ENCODE measurements at regions not wholly inside any gene's neighbourhood (a gene's known extent, or its start where the extent isn't known, plus 50 kb on each side); places are given as distances from the start of the nearest gene placed in this dataset.

GRCh38 chr20:24727795-24728194, 221.3 kb upstream of the CST7 start:
- peaks cover 0 to 2% (median 0%) of the 10 kb centered on the region in 7 donors for H3K9me3 Mint-ChIP-seq
- DNase-seq = no peak
- no peak overlapping the region for H3K4me3 ChIP-seq (replicated peaks in 1 of 3; ENCODE audit: low read depth in 2 of 3, low read length in 3 of 3)
- H3K36me3 ChIP-seq (replicated peaks in 1 of 2; ENCODE audit: control insufficient read depth in 1 of 2, insufficient read depth in 2 of 2, low read length in 2 of 2) = no peaks in the 10 kb centered on the region
- H3K79me2 ChIP-seq (ENCODE audit: insufficient read depth, low read length) = no peaks in the 10 kb centered on the region
- H3K9ac ChIP-seq (ENCODE audit: insufficient read depth, low read length, poor library complexity, severe bottlenecking) = no peak overlapping the region
- H4K20me1 ChIP-seq (ENCODE audit: insufficient read depth, low read length) = no peaks in the 10 kb centered on the region
- H3K4me1 ChIP-seq (ENCODE audit: control insufficient read depth in 1 of 2, insufficient read depth in 2 of 2, low read length in 2 of 2) = peaks cover 0 to 3% of the 10 kb centered on the region in 2 donors
- no peak for TF ChIP-seq CTCF (IDR thresholded peaks at IDR 0.05)
- H3K27me3 Mint-ChIP-seq (ENCODE audit: low read depth in 3 of 3) = no peaks in the 10 kb centered on the region
- H3K27me3 ChIP-seq (ENCODE audit: control insufficient read depth in 2 of 2, insufficient read depth in 2 of 2, low read length in 2 of 2) = no peaks in the 10 kb centered on the region
- intact Hi-C loops (cut with micrococcal nuclease) = no loop called here
- no peak overlapping the region for H2AFZ ChIP-seq (ENCODE audit: insufficient read depth, low read depth, low read length, poor library complexity, severe bottlenecking)
- H3K4me2 ChIP-seq (replicated peaks; ENCODE audit: extremely low read depth, low read length, poor library complexity, severe bottlenecking) = no peak overlapping the region
- H3K27ac Mint-ChIP-seq = no peak overlapping the region
- no peaks in the 10 kb centered on the region for H3K9me3 ChIP-seq (replicated peaks in 1 of 2; ENCODE audit: control insufficient read depth in 1 of 2, insufficient read depth in 1 of 2, low read length in 2 of 2)
- WGBS (ENCODE audit: insufficient coverage) = 91% methylated on average over 1 of the region's 1 CpG
- H3K27ac ChIP-seq (ENCODE audit: low read depth in 1 of 2, low read length in 2 of 2) = no peak overlapping the region
- no peaks in the 10 kb centered on the region for H3K36me3 Mint-ChIP-seq
- H3K4me1 Mint-ChIP-seq = peaks cover 12% of the 10 kb centered on the region
- H3K4me3 Mint-ChIP-seq = no peak overlapping the region

- no peak for DNase-seq
- Histone ChIP-seq H3K27me3 (ENCODE audit: control insufficient read depth in 2 of 2, insufficient read depth in 2 of 2, low read length in 2 of 2) (no peaks in the 10 kb centered on the region), H3K4me3 (replicated peaks in 1 of 3; ENCODE audit: low read depth in 2 of 3, low read length in 3 of 3) (no peak overlapping the region), H3K79me2 (ENCODE audit: insufficient read depth, low read length) (no peaks in the 10 kb centered on the region), H3K4me2 (replicated peaks; ENCODE audit: extremely low read depth, low read length, poor library complexity, severe bottlenecking) (no peak overlapping the region), H3K4me1 (ENCODE audit: control insufficient read depth in 1 of 2, insufficient read depth in 2 of 2, low read length in 2 of 2) (no peaks in the 10 kb centered on the region), H3K9ac (ENCODE audit: insufficient read depth, low read length, poor library complexity, severe bottlenecking) (no peak overlapping the region), H3K36me3 (replicated peaks in 1 of 2; ENCODE audit: control insufficient read depth in 1 of 2, insufficient read depth in 2 of 2, low read length in 2 of 2) (no peaks in the 10 kb centered on the region), H3K27ac (ENCODE audit: low read depth in 1 of 2, low read length in 2 of 2) (no peak overlapping the region), H2AFZ (ENCODE audit: insufficient read depth, low read depth, low read length, poor library complexity, severe bottlenecking) (no peak overlapping the region), H4K20me1 (ENCODE audit: insufficient read depth, low read length) (no peaks in the 10 kb centered on the region), H3K9me3 (replicated peaks in 1 of 2; ENCODE audit: control insufficient read depth in 1 of 2, insufficient read depth in 1 of 2, low read length in 2 of 2) (no peaks in the 10 kb centered on the region)
- Mint-ChIP-seq H3K27ac (no peak overlapping the region), H3K4me1 (no peaks in the 10 kb centered on the region), H3K27me3 (ENCODE audit: low read depth in 3 of 3) (peaks cover 0 to 2% (median 0%) of the 10 kb centered on the region in 3 donors), H3K9me3 (peaks cover 0 to under 1% (median 0%) of the 10 kb centered on the region in 7 donors), H3K36me3 (no peaks in the 10 kb centered on the region), H3K4me3 (no peak overlapping the region)
- intact Hi-C loops (cut with micrococcal nuclease) = no loop called here
- no peak for TF ChIP-seq CTCF (IDR thresholded peaks at IDR 0.05)
- 97% methylated on average over 11 of the region's 17 CpGs for WGBS (ENCODE audit: insufficient coverage)
Measured at GRCh38 chr20:24729896-24730605, 219.0 kb upstream of the CST7 start.

Measured in CD14-positive monocyte (primary cell).